ENCODE measurements at regions not wholly inside any gene's neighbourhood (a gene's known extent, or its start where the extent isn't known, plus 50 kb on each side); places are given as distances from the start of the nearest gene placed in this dataset.

DNA sequence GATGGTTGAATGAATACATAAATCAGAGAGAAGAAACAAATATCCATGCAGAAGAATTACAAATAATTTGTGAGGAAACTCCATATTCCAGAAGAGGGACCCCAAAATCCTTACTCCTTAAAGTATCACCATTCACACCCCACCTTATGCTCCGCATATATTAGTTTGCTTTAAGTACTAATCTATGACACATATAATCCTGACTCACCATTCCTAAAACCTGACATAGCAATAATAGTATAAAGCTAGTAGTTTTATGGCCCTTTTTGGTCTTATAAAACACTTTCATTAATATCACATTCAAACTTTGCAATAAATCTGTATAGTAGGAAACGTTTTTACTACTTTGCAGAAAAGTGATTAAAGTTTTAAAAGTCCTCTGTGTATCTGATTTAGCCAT is 719.0 kb upstream of the SLC39A10 start:
- TF ChIP-seq CTCF (IDR thresholded peaks at IDR 0.05): no peak
- no peak for TF ChIP-seq EZH2 (IDR thresholded peaks at IDR 0.05; ENCODE audit: borderline replicate concordance, insufficient read depth, low read depth, low read length, poor library complexity, severe bottlenecking)

Data from B cell (primary cell).